ENCODE measurements at regions not wholly inside any gene's neighbourhood (a gene's known extent, or its start where the extent isn't known, plus 50 kb on each side); places are given as distances from the start of the nearest gene placed in this dataset.

DNA sequence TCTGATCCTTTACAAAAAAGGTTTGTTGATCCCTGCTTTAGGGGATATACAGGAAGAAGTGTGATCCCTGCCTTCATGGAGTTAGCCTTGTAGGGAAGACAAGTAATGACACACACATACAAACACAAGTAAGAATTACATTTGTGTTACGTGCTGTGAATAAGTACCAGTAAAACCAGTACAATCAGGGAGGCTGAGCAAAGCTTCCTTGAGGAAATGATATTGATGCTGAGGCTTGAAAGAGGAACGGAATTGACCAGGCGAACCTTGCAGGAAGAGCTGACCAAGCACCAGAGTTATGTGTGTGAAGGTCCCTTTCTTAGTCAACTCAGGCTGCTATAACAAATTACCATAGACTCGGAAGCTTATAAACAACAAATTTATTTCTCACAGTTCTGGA, 83.6 kb upstream of the CACUL1 start:
- DNase-seq = no peak

DNA sequence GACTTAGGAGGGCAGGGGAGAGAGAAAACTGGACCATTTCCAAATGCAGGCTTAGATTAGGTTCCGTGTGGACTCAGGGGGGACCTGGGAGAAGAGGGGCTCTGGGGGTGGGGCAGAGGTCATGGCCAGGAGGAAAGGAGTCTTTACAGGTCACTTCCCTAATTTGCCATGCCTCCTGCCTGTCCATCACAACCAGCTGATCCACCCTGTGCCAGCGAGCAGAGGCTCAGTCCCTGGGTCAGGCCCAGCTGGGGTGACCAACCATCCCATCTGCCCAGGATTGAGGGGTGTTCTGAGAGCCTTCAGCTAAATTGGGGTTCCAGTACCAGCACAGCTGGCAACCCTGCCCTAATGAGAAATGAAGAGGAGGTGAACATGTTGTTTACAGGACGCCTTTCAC, 84.6 kb upstream of the CACUL1 start:
- DNase-seq = no peak

DNA sequence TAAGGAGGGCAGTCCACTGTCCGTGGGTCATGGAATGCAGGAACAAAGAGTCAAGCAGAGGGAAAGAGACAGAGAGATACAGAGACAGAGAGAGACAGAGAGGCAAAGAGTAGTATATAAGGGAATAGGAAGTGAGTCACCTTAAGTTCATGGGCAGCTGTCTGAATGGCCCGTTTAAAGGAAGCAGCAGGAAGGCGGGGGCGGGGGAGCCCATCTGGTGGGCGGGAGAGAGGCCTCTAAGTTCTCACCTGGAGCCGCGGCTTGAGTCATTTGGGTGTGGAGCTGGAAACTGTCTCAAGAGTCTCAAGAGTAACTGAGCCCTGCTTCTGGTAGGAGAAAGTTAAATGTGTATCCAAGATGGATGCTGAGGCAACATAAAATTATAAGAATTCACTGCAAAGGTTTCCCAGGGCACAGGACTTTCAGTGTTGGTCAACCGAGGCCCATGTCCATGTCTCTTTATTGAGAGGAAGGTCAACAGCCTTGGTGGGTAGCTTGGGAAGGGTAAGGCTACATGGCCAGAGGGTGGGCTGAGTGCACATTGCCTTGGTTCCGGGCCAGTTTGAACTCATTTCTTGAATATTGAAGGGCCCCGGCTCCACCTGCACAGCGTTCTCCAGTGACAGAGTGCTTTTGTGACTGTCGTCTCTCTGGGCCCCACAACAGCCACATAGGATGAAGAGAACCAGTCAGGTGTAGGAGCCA, 85.5 kb upstream of the CACUL1 start:
- DNase-seq = no peak

DNA sequence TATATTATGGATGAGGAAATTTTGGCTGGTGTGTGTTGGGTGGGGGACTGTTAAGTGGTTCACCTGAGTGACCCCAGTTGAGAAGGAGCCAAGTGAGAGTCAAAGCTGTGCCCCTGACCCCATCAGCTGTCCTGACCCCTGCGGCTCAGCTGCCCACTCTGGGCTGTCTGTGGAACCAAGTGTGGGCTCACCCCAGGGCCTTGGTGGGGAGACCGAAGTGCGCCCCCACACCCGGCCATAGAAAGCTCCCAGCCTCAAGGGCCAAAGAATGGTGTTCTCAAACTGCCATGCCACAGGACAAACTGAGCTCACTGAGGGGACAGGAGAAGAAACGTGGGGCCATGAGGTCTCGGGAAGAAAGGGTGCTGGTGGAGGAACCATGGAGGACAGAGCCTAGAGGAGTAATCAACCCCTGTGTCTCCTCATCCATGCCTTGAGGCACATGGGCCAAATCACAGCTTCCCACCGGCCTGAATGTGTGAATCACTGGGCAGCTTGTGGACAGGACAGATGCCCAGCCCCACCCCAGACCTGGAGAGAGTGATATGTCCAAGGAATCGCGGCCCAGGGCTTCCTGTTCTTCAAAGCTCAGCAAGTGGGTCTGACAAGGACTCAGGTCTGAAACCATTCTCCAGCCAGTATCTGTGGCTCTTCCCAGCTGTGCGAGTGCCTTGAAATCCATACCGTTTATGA, 86.2 kb upstream of the CACUL1 start:
- DNase-seq = no peak

DNA sequence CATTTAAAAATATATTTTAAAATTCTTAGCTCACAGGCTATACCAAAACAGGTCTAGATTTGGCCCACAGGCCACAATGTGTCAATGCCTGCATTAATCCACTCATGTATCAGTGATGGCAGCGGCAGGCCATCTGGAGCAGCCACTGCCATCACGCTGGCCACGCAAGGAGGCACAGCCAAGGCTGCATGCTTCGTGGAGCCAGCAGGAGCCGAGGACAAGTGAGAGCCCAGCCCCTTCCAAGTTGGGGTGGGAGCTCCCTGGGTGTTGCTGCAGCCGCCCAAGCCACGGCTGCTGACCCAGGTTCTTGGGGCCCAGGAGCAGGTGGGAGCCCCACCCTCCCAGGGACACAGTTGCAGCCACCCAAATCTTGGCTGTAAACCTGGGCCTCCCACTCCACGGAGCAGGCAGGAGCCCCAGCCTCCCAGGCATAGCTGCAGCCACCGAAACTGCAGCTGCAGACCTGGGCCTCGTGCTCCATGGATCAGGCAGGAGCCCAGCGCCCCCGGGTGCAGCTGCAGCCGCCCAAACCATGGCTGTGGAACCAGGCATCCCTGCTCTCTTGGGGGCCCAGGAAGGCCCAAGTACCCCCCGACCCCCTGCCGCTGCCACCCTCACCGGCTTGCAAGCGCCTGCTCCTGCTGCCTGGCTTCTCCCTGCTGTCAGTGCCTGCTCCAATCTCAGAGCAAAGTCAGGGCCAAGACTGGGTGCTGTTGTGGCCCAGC, 87.3 kb upstream of the CACUL1 start:
- DNase-seq = no peak

DNA sequence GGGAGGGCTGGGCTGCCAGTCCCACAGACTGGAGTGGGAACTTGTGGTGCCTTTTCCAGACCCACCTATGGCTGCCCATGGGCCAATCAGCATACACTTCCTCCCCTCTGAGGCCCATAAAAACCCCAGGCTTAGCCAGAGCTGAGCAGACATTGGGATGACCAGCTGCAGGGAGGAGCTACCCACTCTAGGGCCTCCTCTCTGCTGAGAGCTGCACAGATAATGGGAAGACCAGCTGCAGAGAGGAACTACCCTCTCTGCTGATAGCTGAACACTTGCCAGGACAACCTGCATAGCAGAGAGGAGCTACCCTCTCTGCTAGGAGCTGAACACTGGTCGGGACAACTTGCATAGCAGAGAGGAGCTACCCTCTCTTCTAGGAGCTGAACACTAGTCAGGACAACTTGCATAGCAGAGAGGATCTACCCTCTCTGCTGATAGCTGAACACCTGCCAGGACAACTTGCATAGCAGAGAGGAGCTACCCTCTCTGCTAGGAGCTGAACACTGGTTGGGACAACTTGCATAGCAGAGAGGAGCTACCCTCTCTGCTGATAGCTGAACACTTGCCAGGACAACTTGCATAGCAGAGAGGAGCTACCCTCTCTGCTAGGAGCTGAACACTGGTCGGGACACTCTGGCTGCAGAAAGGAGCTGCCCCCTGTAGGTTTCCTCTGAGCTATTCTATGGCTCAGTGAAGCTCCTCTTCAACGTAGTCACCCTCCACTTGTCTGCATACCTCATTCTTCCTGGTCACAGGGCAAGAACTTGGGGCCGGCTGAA, 88.3 kb upstream of the CACUL1 start:
- no peak for DNase-seq

DNA sequence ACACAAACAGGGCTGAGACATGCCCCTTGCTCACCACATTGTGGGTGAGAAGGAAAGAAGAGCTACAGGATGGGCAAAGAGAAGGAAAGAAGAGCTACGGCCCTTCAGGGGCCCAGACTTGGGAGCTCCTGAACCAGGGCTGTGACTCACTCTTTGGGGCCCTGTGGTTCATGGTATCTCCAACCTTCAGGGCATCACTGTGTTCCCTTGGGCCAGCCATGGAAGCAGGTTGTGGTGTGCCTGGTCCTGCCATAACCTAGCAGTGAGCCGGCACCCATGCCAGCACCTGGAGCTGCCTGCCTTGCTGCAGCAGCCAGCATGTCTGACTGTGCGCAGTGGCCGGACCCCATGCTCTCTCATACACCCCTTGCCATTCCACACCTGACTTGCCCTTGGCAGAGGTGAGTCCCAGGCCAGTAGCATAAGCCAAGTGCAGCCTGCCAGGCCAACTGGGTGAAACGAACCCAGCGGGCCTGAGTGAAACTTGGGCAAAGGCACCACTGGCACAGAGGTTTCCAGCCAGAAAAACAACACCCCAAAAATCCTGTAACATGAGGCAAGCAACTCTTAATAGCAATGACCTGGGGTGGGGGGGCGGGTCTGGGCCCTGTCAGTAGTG, 89.0 kb upstream of the CACUL1 start:
- no peak for DNase-seq

DNA sequence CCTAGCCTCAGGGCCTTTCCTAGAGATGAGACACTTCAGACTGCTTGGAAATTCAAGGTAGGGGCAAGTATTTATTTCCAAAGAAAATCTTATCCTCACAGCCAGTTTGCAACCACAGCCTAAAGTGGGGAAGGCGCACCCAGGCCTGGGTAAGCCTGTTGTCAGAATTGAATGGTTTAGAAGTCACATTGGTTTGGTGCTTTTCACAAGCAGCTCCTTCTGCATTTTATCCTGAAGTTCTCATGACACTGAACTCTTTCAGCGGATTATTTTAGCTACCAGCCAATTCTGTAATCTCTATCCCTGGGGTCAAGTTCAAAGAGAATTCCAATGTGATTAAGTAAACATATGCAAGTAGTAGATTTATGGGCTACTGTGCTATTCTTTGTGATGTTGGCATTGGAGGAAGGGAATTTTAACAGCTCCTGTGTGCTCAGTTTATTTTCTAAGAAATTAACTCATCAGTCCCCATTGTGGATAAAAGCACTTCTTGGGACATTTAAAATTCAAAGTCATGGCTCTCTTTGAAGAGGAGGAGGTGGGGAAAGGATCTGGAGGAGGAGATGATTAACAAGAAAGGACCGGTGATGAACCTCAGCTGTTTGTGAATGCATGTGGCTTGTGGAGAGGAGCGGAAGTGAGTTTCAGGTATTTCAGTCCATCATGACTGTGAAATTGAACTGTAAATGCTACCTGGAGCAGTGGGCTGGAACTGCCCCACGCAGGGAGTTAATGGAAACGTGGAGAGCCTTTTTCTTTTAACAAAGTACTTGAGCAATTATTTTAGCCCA, 90.2 kb upstream of the CACUL1 start:
- no peak for DNase-seq

DNA sequence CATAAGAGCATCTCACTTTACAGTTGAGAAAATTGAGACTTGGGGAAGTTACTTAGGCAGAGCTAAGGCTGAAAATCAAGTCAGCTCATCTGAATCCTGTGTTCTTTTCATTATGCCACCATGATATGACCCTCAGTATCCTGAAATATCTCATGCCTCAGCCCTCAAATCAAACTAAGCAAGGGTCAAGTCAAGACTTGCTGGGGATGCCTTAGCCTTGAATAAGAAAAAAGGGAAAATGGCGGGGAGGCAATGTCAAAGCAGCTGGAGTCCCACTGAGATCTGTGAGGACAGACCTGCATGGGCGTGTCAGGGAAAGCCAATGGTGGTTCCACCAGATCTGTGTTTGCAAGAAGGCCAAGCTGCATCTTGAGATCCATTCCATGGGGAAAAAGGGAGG, 91.0 kb upstream of the CACUL1 start:
- DNase-seq = no peak

DNA sequence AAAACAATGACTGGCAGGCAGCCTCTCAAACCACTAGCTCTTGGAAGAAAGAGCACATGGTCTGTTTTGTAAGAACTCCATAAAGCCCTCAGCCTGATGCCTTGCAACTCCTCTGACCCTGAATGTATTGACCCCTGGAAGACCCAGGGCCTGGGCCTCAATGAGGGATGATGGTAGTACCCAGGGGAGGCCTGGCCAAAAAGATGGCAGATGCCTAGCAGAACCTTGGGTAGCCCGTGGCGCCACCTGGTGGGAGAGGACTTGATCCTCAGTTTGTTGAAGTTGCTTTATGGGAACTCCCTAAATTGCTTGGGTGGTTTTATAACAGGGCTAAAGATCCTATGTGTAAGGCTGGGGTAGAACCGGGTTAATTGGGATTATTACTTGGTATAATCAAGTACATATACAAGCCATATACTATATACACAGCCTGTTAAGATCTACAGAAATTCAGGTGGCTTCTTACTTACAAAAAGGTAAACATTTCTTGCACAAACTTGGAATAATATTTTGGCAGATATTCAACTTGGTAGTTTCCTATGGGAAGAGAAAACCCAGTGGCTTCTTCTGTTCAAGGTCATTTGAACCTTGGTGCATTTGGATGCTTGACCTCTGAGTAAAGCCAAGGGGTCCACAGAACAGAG, 95.8 kb upstream of the CACUL1 start:
- DNase-seq = peak; percentile 48

DNA sequence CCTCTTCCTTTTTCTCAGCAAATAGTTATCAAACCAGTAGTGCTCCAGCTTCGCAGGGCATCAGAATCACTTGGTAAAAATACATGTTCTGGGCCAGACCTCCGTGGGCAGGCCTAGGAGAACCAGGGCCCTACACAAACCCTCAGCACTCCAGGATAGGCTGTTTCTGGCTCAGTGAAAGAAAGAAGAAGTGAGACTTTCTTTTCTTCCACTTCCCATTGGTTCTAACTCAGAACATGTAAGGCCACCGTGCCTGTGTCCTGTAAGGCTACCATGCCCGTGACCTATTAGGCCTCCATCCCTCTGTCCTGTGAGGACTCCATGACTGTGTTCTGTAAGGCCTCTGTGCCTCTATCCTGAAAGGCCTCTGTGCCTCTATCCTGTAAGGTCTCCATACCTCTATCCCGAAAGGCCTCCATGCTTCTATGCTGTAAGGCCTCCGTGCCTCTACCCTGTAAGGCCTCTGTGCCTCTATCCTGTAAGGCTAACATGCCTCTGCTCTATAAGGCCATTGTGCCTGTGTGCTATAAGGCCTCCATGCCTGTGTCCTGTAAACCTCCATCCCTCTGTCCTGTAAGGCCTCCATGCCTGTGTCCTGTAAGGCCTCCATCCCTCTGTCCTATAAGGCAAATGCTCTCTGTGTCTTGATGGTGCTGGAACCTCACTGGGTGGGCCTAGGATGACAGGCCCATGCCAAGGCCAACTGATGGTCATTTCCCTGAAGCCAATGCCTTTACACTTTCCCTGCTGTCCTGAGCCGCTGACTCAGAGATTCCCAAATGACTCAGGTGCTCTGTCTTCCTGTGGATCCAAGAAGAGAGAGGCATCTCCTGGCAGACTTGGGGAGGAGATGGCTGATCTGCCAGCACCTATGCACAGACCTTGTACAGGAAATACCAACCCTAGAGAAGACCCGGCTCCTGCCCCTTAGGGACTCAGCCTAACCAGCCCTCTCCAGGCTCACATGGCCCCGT, 96.6 kb upstream of the CACUL1 start:
- DNase-seq = no peak

DNA sequence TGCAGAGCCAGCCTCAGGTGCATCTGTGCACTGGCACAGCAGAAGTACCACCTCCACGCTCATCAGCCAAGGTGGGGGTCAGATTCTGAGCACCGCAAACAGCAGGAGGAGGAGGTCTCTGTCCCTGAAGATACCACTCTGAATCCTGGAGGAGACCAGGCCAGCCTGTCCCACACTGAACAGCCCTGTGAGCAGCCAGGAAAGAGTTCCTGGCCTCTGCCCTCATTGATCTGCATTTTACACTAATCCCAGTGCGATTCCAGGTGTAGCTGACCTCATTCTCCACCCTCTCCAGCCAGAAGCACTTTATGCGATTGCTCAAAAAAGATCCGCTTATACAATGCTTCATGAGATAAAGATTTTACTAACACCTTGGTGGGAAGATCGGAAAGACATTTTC, 99.1 kb upstream of the CACUL1 start:
- no peak for DNase-seq

DNA sequence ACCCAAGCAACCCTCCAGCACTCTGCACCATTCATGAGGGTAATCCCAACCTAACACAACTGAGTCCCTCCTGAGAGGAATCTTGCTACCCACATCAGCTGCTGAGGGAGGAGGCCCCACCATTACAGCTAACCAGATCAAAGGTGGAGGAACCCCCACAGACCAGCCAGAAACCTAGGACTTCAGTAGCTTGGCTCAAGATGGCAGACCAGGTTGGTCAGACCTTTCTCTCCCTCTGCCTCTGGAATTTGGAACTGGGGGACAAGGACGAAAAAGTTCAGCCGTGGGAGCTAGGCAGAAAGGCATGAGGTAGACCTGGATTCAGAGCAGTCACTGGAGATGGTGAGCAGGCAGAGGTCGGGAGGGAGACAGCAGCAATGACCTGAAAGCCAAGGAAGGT, 101.3 kb upstream of the CACUL1 start:
- no peak for DNase-seq

DNA sequence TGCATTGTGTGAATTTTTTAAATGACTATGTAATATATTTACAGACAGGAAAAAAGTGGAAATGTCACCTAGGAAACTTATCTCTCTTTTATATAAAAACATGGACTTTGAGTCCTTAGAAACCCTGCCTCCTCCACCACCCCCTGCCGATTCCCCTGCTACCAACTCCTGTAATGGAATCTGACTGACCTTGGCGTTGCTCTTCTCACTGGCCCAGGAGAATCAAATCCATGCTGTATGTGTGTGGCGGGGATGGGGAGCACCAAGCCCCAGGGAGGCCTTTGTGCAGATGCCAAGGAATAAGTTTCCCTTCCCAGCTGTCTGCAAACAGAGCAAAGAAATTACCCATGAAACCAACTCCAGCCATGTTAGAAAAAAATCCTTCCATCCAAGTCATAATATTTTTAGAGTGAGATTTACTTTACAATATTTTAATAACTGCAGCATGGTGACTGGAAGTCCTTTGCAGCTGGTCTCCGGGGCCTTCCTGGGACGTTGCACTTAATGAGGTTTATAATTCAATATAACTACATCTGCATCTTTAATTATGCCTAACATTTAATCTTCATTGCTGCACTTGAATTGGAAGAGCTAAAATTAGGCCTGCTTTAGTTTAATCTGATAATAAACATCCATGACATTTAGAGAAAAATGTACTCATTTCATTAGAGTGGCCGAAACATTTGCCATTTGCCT, 111.4 kb upstream of the CACUL1 start:
- no peak for DNase-seq

DNA sequence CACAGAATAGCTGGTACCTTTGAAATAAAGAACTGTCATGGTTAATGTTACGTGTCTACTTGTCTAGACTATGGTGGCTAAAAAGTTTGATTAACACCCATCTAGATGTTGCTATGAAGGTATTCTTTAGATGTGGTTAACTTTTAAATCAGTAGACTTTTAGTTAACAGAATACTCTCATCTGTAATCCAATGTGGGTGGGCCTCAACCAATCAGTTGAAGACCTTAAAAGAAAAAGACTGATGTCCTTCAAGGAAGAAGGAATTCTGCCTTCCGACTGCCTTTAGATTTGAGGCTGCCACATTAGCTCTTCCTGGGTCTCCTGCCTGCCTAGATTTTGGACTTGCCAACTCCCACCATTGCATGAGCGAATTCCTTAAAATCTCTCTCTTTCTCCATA, 113.0 kb upstream of the CACUL1 start:
- DNase-seq = no peak

DNA sequence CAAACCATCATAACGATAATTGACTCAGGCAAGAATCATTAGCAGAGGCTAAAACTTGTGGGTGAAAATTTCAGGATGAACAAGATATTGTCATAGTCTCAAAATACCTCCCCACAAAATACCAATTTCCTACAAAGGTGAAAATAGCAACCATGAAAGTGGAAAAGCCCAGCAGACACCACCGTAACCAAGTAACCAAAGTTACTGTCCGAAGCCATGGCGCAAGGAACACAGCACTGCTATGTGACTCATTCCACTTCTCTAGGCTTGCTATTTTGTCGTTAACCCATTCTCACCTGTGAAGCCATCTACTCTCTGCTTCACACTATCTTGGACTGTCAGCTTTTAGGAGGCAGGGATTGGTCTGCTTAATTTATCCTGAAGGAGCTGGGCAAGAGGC, 113.8 kb upstream of the CACUL1 start:
- no peak for DNase-seq

DNA sequence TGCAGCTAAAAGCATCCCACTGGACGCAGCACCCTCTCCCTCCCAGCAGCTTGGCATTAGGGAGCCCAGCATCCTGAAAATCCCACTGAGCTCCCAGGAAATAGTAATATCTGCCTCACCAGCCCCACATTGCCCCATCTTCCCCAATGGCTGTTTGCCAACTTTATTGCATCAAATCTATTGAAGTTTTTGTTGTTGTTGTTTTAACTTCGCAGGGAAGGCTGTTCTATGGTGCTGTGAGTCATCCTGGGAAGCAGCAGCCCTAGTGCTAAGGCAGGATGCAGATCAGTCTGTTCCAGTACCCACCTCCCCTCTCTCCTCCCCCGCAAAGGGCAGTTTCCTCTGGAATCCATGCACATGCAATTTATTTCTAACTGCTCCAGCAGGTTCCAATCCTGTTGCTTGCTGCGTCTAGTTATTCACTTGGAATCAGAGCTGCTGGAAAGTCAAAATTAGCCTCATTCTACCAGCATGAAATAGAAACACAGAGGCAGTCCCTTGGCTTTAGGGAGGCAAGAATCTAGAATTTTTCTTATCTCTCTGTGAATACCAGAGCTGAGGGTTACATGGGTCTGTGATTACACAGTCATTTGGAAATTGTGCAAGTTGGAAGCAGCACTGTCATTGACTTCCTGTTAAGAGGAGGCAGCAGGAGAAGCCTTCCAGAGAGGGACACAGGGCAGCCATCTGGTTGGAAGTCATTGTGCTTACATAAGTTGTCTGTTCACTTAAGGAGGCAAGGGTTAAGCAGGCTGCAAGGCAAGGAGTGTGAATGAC, 115.9 kb upstream of the CACUL1 start:
- DNase-seq = no peak

DNA sequence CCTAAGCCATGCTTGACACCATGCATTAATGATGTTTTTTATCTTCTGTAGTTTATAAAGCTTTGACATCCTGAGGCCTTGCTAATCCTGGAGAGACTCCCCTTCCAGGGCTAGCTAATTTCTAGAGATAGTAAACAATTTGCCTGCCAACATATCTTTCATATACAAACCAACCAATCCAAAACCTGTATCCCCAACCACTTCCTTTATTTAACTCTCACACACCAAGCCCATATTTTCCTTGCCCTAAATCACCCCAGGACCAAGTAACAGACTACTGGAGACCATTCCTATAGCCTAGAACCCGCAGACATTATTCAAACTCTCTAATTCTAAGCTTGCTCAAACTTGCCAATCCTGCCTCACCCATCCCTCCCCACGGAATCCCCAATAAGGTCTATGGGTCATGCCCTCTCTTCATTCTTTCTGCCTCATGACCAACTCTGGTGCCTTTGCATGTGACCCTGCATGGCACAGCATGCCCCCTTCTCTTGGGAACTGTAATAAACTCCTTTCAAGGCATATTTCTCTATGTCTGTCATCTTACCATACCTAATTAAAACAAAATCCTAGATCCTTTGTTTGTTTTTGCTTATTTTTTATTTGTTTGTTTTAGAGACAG, 116.6 kb upstream of the CACUL1 start:
- DNase-seq = no peak

Data from NCI-H345 (cell line).